Osteocyte (in vitro differentiated cells): ENCODE measurements at regions not wholly inside any gene's neighbourhood (a gene's known extent, or its start where the extent isn't known, plus 50 kb on each side); places are given as distances from the start of the nearest gene placed in this dataset.

Experiments
- DNase-seq: peaks from one replicate; pipeline ENCODE4 v3.0.0; 2021; ENCODE audit warnings: mixed read lengths; ENCODE audit not compliant: unreplicated experiment; ENCODE audit errors: extremely low spot score
- H3K27ac Mint-ChIP-seq: one replicate; pipeline ENCODE4 v1.8.0; 2021; ENCODE audit warnings: mild to moderate bottlenecking, mixed read lengths; ENCODE audit not compliant: unreplicated experiment
- H3K27me3 Mint-ChIP-seq: one replicate; pipeline ENCODE4 v1.8.0; 2021; ENCODE audit warnings: mixed read lengths; ENCODE audit not compliant: unreplicated experiment
- H3K36me3 Mint-ChIP-seq: one replicate; pipeline ENCODE4 v1.8.0; 2021; ENCODE audit warnings: mixed read lengths; ENCODE audit not compliant: unreplicated experiment
- H3K4me1 Mint-ChIP-seq: one replicate; pipeline ENCODE4 v1.8.0; 2021; ENCODE audit warnings: mixed read lengths; ENCODE audit not compliant: unreplicated experiment
- H3K4me3 Mint-ChIP-seq: one replicate; pipeline ENCODE4 v1.8.0; 2021; ENCODE audit warnings: mild to moderate bottlenecking, moderate library complexity, mixed read lengths; ENCODE audit not compliant: unreplicated experiment
- H3K9me3 Mint-ChIP-seq: one replicate; pipeline ENCODE4 v1.8.0; 2021; ENCODE audit warnings: mixed read lengths; ENCODE audit not compliant: unreplicated experiment
- CTCF ChIP-seq: fragments of 200-600 bp; sonication (generic); IDR thresholded peaks from 2 replicates; pipeline ENCODE4 v1.5.0; 2021; ENCODE audit warnings: antibody characterized with exemption, mild to moderate bottlenecking, moderate library complexity

DNA sequence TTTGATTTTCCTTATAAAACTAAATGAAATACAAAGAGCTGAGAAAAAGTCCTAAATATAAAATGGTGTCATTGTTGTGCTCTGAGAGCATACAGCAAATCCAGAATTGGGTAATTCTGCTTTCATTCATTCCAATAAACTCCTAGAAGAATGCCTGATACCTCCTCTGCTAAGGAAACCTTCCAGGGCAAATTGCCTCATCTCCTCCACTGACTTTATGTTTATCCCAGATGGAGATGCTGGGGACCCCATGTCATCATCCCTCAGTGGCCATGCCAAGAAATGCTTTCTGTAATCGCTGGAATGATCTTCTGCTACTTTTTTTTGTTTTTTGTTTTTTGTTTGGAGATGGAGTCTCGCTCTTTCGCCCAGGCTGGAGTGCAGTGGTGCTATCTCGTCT lies 119.3 kb upstream of the PRKCQ start:
- no peak for DNase-seq
- Mint-ChIP-seq H3K27ac (no peak overlapping the region), H3K4me1 (no peaks in the 10 kb centered on the region), H3K36me3 (no peaks in the 10 kb centered on the region), H3K27me3 (peaks cover 11% of the 10 kb centered on the region), H3K9me3 (no peaks in the 10 kb centered on the region), H3K4me3 (no peak overlapping the region)
- no peak for TF ChIP-seq CTCF

DNA sequence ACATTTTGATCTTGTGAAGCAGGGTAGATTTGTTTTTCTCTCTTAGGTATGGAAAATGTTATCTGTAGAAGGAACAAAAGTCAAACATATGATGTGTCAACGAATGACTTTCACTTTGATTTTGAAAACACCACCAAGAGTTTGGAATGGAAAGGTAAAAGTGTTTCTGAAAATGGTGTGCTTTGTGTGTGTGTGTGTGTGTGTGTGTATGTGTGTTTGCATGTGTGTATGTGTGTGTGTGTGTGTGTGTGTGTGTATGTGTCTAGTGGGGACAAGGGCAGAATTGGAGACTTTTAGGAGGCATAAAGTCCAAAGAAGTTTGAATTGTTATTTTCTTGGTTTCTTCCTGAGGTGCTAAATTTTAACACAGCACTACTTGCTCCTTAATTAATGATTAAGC lies 115.4 kb upstream of the PRKCQ start:
- H3K27me3 Mint-ChIP-seq, result peaks cover 10% of the 10 kb centered on the region

DNA sequence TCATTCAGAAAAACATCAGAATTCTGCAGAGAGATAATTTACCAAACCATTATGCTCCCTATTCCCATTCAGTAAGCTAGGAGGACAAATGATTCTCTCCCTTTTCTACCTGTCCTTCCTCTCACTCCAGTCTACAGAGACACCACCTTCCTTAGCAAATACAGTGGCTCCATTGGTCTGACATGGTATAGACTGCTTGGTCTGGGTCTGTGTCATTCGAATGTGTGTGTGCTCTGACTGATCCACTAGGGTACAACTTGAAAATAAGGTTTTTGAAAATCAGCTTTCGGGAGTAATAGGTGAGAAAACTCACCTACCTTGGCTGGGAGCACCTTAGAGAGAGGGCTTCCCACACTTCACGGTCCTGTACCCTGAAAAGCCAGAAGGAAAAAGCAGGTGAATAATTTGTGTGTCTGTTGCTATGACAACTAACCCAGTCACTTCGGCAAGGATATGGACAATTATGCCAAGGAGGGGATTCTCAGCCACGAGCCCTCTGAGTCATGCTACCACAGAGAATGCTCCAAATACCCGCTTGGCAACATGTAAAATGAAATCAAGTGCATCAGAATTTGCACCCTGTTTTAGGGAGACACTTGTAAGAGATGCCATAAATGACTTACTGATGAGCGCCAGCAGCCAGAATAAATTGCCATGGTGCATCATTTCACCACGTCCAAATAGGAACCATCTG lies 114.5 kb upstream of the PRKCQ start:
- Mint-ChIP-seq H3K4me1 (no peaks in the 10 kb centered on the region), H3K9me3 (no peaks in the 10 kb centered on the region), H3K27me3 (peaks cover 10% of the 10 kb centered on the region), H3K27ac (no peak overlapping the region), H3K36me3 (no peaks in the 10 kb centered on the region), H3K4me3 (no peak overlapping the region)
- DNase-seq, result no peak
- no peak for TF ChIP-seq CTCF

More for the DNA sequence above, 115.4 kb upstream of the PRKCQ start:
- Mint-ChIP-seq H3K9me3 (no peaks in the 10 kb centered on the region), H3K4me3 (no peak overlapping the region), H3K4me1 (no peaks in the 10 kb centered on the region), H3K27ac (no peak overlapping the region), H3K36me3 (no peaks in the 10 kb centered on the region)
- no peak for DNase-seq
- no peak for TF ChIP-seq CTCF

DNA sequence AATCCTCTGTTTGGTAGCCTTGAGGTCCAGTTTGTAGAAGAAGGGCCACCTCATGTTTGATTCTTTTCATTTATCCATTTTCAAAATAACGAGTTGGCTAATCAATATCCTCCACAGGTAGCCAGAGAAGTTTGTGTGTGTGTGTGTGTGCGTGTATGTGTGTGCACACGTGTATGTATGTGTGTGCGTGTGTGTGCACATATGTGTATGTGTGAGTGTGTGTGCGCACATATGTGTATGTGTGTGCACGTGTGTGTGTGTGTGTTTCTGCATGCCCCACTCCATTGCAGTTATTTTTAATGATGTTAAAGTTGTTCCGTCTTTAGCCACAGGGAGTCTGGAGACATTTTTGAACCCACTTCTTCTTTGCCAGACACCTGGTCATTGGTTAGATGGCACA lies 112.8 kb upstream of the PRKCQ start:
- no peak for TF ChIP-seq CTCF
- Mint-ChIP-seq H3K4me3 (no peak overlapping the region), H3K27ac (no peak overlapping the region), H3K9me3 (no peaks in the 10 kb centered on the region), H3K27me3 (peaks cover 10% of the 10 kb centered on the region), H3K4me1 (no peaks in the 10 kb centered on the region), H3K36me3 (no peaks in the 10 kb centered on the region)
- DNase-seq, result no peak

DNA sequence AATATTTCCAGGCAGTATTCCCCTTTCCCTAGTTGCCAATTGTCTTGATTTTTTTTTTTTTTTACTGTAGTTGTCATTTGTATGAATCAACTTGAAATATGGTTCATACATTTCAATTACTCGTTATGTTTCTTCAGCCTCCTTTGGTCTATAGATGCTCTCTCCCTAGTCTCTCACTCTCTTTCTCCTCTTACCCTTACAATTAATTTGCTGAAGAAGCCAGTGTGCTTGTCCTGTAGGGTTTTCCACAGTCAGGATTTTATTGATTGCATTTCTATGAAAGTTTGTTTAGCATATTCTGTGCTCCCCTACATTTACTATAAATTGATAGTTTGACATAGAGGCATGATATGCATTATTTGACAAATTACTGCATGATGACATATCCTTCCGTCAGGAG lies 112.0 kb upstream of the PRKCQ start:
- Mint-ChIP-seq H3K27ac (no peak overlapping the region), H3K4me1 (no peaks in the 10 kb centered on the region), H3K36me3 (no peaks in the 10 kb centered on the region), H3K27me3 (peaks cover 10% of the 10 kb centered on the region), H3K4me3 (no peak overlapping the region), H3K9me3 (no peaks in the 10 kb centered on the region)
- no peak for TF ChIP-seq CTCF
- no peak for DNase-seq
